Thymus (tissue), 11 donors: ENCODE measurements at regions not wholly inside any gene's neighbourhood (a gene's known extent, or its start where the extent isn't known, plus 50 kb on each side); places are given as distances from the start of the nearest gene placed in this dataset.
A peak's percentile ranks its signal among the peaks of the same experiment; 100 is the strongest.

Source experiments
- DNase-seq, 9 donors: peaks; one replicate each; pipeline ENCODE4 v3.0.0-alpha.2; 2013; ENCODE audit warnings: low spot score in 9 of 9, low read depth in 6 of 9, missing footprints in 1 of 9
- H3K27ac ChIP-seq, 2 donors: one replicate each; pipeline ENCODE4 v1.5.1; 2013; ENCODE audit warnings: control low read depth in 1 of 2, low read depth in 1 of 2, low read length in 1 of 2, mild to moderate bottlenecking in 1 of 2, moderate library complexity in 1 of 2
- H3K27me3 ChIP-seq, 2 donors: one replicate each; pipeline ENCODE4 v1.5.1; 2013; ENCODE audit warnings: low read length in 1 of 2; ENCODE audit not compliant: control insufficient read depth in 2 of 2, insufficient read depth in 1 of 2
- H3K36me3 ChIP-seq, 2 donors: one replicate each; pipeline ENCODE4 v1.5.1; 2013; ENCODE audit warnings: low read length in 1 of 2, mild to moderate bottlenecking in 1 of 2, moderate library complexity in 1 of 2; ENCODE audit not compliant: control insufficient read depth in 2 of 2, insufficient read depth in 2 of 2
- H3K4me1 ChIP-seq, 2 donors: one replicate each; pipeline ENCODE4 v1.5.1; 2013; ENCODE audit warnings: low read length in 2 of 2; ENCODE audit not compliant: control insufficient read depth in 2 of 2, insufficient read depth in 2 of 2
- H3K4me3 ChIP-seq, 2 donors: one replicate each; pipeline ENCODE4 v1.5.1; 2013; ENCODE audit warnings: low read length in 2 of 2, control low read depth in 1 of 2, mild to moderate bottlenecking in 1 of 2
- H3K9me3 ChIP-seq, 2 donors: one replicate each; pipeline ENCODE4 v1.5.1; 2013; ENCODE audit warnings: low read length in 1 of 2, mild to moderate bottlenecking in 1 of 2; ENCODE audit not compliant: control insufficient read depth in 2 of 2, insufficient read depth in 1 of 2
- WGBS: extraction: QIAGEN DNeasy Blood & Tissue Kit; methylation state at CpG from one replicate; pipeline ENCODE4 v1.1.7; 2013; 5-methylcytosine and 5-hydroxymethylcytosine counted together
- donor health status: healthy.

DNA sequence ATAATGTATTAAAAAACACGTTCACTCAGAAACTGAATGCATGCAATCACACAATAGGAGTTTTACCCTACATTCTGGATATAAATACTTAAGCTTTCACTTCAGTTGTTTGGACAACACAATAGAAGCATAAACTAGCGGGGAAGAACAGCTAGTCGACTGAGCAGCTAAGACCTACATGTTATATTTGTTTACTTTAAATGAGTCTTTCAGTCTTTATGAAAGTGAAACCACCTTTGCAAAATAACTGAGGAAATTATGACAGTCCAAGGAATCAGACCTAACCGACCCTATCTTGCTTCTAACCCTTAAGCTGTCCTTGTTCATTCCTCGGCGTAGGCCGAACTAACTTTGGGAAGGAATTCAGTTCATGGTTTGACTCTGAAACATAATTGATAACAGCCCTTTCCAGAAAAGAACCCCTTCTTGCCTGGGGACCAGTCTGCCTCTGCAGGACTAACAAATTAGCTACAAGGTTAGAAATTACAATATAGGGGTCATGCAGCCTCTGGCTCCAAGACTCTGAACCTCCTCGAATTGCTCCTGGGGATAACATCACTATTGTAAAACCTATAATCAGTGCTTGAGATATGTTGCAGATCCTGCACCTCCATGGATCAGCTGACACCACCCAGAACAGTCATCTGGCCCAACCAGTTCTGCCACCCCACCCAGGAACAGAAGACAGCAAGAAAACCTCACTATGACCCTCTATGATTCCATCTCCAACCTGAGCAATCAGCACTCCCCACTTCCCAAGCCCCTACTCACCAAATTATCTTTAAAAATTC is 185.1 kb upstream of the KLF6 start:
- Histone ChIP-seq H3K9me3 (no peaks in the 10 kb centered on the region), H3K4me3 (no peak overlapping the region), H3K27me3 (no peaks in the 10 kb centered on the region), H3K4me1 (peaks cover 0 to 14% of the 10 kb centered on the region in 2 donors), H3K27ac (no peak overlapping the region), H3K36me3 (no peaks in the 10 kb centered on the region)
- no peak for DNase-seq
- 86% methylated on average over 8 of the region's 8 CpGs for WGBS

GRCh38 chr10:3968727-3969126 is 183.7 kb upstream of the KLF6 start:
- 97% methylated on average over 6 of the region's 6 CpGs for WGBS
- no peaks in the 10 kb centered on the region for H3K9me3 ChIP-seq

GRCh38 chr10:3964516-3964915 is 179.5 kb upstream of the KLF6 start:
- H3K9me3 ChIP-seq = no peaks in the 10 kb centered on the region
- H3K27ac ChIP-seq = no peak overlapping the region
- peaks cover 0 to 29% of the 10 kb centered on the region in 2 donors for H3K4me1 ChIP-seq
- no peak for DNase-seq
- H3K4me3 ChIP-seq = no peak overlapping the region
- no peaks in the 10 kb centered on the region for H3K27me3 ChIP-seq
- no peaks in the 10 kb centered on the region for H3K36me3 ChIP-seq
- 96% methylated on average over 3 of the region's 3 CpGs for WGBS

More at GRCh38 chr10:3968727-3969126, 183.7 kb upstream of the KLF6 start:
- Histone ChIP-seq H3K27ac (no peak overlapping the region), H3K4me1 (peaks cover 0 to 14% of the 10 kb centered on the region in 2 donors), H3K4me3 (no peak overlapping the region), H3K36me3 (no peaks in the 10 kb centered on the region), H3K27me3 (no peaks in the 10 kb centered on the region)
- DNase-seq = no peak

DNA sequence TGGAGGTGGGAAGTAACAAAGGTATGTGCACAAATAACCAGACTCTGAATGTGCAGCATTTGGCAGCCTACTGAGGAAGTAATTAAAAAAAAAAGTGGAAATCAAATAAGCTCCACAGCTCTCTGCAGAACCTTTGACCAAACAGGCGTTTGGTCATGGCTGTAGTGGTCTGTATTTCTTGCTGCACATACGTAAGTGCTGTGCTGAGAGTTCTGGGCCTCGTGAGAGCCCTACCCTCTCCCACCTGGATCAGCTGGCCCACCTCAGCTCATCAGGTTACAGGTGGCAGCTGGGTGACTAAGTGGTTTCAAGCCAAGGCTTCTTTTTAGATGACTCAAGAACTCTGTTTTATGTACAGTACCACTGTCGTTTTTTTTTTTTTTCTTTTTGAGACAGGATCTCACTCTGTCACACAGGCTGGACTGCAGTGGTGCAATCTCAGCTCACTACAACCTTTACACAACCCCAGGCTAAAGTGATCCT is 178.2 kb upstream of the KLF6 start:
- Histone ChIP-seq H3K27ac (no peak overlapping the region), H3K4me3 (no peak overlapping the region), H3K9me3 (no peaks in the 10 kb centered on the region), H3K27me3 (no peaks in the 10 kb centered on the region), H3K36me3 (no peaks in the 10 kb centered on the region), H3K4me1 (peaks cover 0 to 30% of the 10 kb centered on the region in 2 donors)
- DNase-seq = no peak
- WGBS = 64% methylated on average over 4 of the region's 4 CpGs

GRCh38 chr10:3961082-3961481 is 176.1 kb upstream of the KLF6 start:
- DNase-seq = peak; percentile 32 to 90 (median 67)
- WGBS = 18% methylated on average over 4 of the region's 4 CpGs
- Histone ChIP-seq H3K36me3 (no peaks in the 10 kb centered on the region), H3K9me3 (no peaks in the 10 kb centered on the region), H3K4me1 (peaks cover 0 to 30% of the 10 kb centered on the region in 2 donors), H3K27me3 (no peaks in the 10 kb centered on the region), H3K27ac (peak overlapping the region in 1 of 2 donors; percentile 21), H3K4me3 (no peak overlapping the region)

DNA sequence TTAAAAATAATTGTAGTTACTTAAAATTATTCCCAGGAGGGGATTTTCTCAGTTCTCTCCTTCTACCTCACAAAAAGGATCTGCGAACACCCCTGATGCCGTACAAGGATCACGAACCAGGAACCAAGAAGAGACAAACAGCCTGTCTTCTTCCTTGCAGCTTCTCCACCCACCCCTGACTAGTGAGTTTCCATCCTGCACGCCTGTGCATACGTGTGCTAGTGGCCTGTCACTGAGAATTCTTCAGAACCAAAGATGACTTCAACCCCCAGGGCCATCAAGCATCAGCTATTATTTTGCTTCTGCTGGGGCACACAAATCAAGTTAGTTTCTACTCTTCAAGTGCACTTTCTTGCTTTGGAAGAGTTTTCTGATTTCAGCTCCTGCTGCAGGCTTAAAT is 175.5 kb upstream of the KLF6 start:
- H3K4me3 ChIP-seq = no peak overlapping the region
- peaks cover 0 to 30% of the 10 kb centered on the region in 2 donors for H3K4me1 ChIP-seq
- no peak for DNase-seq
- no peaks in the 10 kb centered on the region for H3K9me3 ChIP-seq
- H3K27ac ChIP-seq = no peak overlapping the region
- no peaks in the 10 kb centered on the region for H3K27me3 ChIP-seq
- WGBS = 96% methylated on average over 5 of the region's 5 CpGs
- H3K36me3 ChIP-seq = no peaks in the 10 kb centered on the region

DNA sequence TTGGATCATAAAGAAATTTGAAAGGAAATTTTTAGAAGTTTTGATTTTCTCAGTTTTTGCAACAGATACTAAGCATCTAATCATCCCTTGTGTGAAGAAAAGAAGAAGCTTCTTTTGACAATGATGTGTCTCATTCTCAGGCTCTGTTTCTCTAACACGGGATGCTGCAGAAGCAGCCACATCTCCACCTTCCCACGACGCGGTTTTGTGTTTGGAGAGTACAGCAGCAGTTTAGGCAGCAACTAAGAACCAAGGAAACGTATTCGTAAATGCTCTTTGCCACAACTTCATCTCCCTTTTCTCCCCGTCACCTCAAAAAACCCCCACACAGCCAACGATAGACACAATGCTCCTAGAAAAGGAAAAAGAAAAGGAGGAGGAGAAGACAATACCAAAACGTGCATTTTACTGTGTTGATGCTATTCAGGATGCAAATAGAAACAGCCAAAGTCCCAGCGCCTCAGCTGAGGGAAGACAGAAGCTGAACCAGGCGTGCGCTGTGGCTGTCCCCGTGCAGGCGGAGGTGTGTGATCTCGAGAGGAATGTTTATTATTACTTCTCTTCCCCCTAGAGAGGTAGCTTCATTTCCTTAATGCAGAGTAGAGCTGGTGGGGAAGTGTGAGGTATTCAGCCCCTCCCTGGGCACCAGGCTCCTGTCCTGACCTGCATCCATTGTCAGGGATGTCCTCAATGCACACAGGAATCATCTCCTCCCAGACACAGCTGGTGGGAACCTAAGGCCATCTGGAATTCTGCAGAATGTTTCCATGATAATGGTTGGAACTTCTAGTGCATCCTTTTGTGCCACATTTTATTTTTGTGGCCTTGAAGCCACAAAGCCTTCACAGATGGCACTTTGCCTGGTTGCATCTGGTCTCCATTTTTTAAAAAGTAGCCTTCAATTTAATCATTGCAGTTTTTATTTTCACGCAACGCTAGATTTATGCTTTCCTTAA is 174.6 kb upstream of the KLF6 start:
- H3K9me3 ChIP-seq = no peaks in the 10 kb centered on the region
- H3K27ac ChIP-seq = no peak overlapping the region
- no peak overlapping the region for H3K4me3 ChIP-seq
- peaks cover 0 to 30% of the 10 kb centered on the region in 2 donors for H3K4me1 ChIP-seq
- no peak for DNase-seq
- no peaks in the 10 kb centered on the region for H3K27me3 ChIP-seq
- 92% methylated on average over 17 of the region's 17 CpGs for WGBS
- no peaks in the 10 kb centered on the region for H3K36me3 ChIP-seq

- DNase-seq = no peak
- H3K27ac ChIP-seq = no peak overlapping the region
- no peaks in the 10 kb centered on the region for H3K36me3 ChIP-seq
- 98% methylated on average over 4 of the region's 4 CpGs for WGBS
- H3K27me3 ChIP-seq = no peaks in the 10 kb centered on the region
- no peaks in the 10 kb centered on the region for H3K9me3 ChIP-seq
- peaks cover 0 to 28% of the 10 kb centered on the region in 2 donors for H3K4me1 ChIP-seq
- H3K4me3 ChIP-seq = no peak overlapping the region
Measured at GRCh38 chr10:3958472-3958996, 173.5 kb upstream of the KLF6 start.
